Uterus (tissue), 2 donors: ENCODE measurements at regions not wholly inside any gene's neighbourhood (a gene's known extent, or its start where the extent isn't known, plus 50 kb on each side); places are given as distances from the start of the nearest gene placed in this dataset.

Source experiments
- CTCF ChIP-seq, 4 experiments: fragments of 200-600 bp in 2 of 4; fragments of 450-650 bp in 2 of 4; sonication (generic) in 2 of 4; IDR thresholded peaks; one replicate each; pipeline ENCODE4 v1.5.1; 2016 to 2019; ENCODE audit warnings: antibody characterized with exemption in 4 of 4, mild to moderate bottlenecking in 2 of 4, moderate library complexity in 1 of 4
- POLR2A ChIP-seq, 2 donors: fragments of 450-650 bp; IDR thresholded peaks; one replicate each; pipeline ENCODE4 v1.6.1; 2016; ENCODE audit warnings: antibody characterized with exemption in 2 of 2, mild to moderate bottlenecking in 1 of 2, moderate library complexity in 1 of 2

DNA sequence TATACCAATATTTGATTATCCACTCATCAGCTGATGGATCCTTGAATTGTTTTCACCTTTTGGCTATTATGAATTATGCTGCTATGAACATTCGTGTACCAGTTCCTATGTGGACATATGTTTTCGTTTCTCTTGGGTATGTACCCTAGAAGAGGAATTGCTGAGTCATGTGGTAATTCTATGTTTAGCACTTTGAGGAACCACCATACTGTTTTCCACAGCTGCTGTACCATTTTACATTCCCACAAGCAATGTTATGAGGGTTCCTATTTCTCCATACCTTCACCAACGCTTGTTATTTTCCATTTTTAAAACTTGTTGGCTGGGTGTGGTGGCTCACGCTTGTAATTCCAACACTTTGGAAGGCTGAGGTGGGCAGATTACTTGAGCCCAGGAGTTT lies 62.9 kb downstream of the RPLP1 start:
- TF ChIP-seq CTCF (IDR thresholded peaks at IDR 0.05): no peak
- TF ChIP-seq POLR2A (IDR thresholded peaks at IDR 0.05): no peak
